Esophagus (tissue), 2 donors: ENCODE measurements at regions not wholly inside any gene's neighbourhood (a gene's known extent, or its start where the extent isn't known, plus 50 kb on each side); places are given as distances from the start of the nearest gene placed in this dataset.
"Not testable (repeated sequence)": the region's sequence is repeated elsewhere in the genome, so short reads cannot be mapped to it uniquely, and the experiment has no call there.

ENCODE experiments used
- H3K27ac ChIP-seq, 2 donors: one replicate each; pipeline ENCODE4 v1.5.1; 2013; ENCODE audit warnings: low read depth in 2 of 2, mild to moderate bottlenecking in 2 of 2, inconsistent platforms in 1 of 2, low read length in 1 of 2, moderate library complexity in 1 of 2
- H3K27me3 ChIP-seq, 2 donors: one replicate each; pipeline ENCODE4 v1.6.1; 2013; ENCODE audit warnings: low read length in 2 of 2, control low read depth in 1 of 2, mild to moderate bottlenecking in 1 of 2; ENCODE audit not compliant: insufficient read depth in 2 of 2, control insufficient read depth in 1 of 2
- H3K36me3 ChIP-seq, 2 donors: one replicate each; pipeline ENCODE4 v1.6.1; 2013; ENCODE audit warnings: low read length in 1 of 2; ENCODE audit not compliant: control insufficient read depth in 2 of 2, insufficient read depth in 2 of 2
- H3K4me1 ChIP-seq, 2 donors: one replicate each; pipeline ENCODE4 v1.6.1; 2013; ENCODE audit warnings: low read length in 1 of 2; ENCODE audit not compliant: control insufficient read depth in 2 of 2, insufficient read depth in 2 of 2
- H3K4me3 ChIP-seq, 2 donors: one replicate each; pipeline ENCODE4 v1.5.1; 2013; ENCODE audit warnings: low read length in 2 of 2, mild to moderate bottlenecking in 2 of 2, low read depth in 1 of 2, moderate library complexity in 1 of 2
- H3K9me3 ChIP-seq, 2 donors: one replicate each; pipeline ENCODE4 v1.6.1; 2013; ENCODE audit warnings: mild to moderate bottlenecking in 2 of 2, low read depth in 1 of 2, low read length in 1 of 2, moderate library complexity in 1 of 2; ENCODE audit not compliant: control insufficient read depth in 2 of 2, insufficient read depth in 1 of 2
- WGBS, 2 donors: extraction: QIAGEN DNeasy Blood & Tissue Kit; methylation state at CpG; one replicate each; pipeline ENCODE4 v1.1.7; 2013; 5-methylcytosine and 5-hydroxymethylcytosine counted together
- donor health status: healthy with polysubstance abuse.
- donor health status: Bipolar disorder and iron deficiency.

DNA sequence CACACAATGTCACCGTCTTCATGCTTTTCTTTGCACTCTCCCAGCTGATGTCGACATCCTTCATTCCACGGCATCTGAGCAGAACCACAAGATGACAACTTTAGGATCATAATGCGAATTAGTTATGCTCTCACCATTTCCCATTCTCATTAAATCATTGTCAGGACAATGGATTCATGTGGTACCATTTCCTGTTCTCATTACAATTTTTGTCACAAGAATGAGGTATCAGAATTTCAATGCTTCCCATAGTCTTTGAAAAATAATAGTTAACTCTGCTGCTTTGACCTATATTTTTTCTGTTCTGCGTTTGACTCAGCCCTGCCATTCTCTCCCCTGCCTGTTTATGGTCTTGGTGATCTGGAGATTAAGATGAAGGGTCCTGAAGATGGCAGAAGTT is 175.7 kb upstream of the MDFIC2 start:
- Histone ChIP-seq H3K27ac (no peak overlapping the region), H3K4me1 (no peaks in the 10 kb centered on the region), H3K27me3 (no peaks in the 10 kb centered on the region), H3K36me3 (no peaks in the 10 kb centered on the region), H3K9me3 (no peaks in the 10 kb centered on the region), H3K4me3 (no peak overlapping the region)
- 74 to 78% methylated on average over 5 of the region's 5 CpGs for whole genome bisulfite sequencing, 2 donors

DNA sequence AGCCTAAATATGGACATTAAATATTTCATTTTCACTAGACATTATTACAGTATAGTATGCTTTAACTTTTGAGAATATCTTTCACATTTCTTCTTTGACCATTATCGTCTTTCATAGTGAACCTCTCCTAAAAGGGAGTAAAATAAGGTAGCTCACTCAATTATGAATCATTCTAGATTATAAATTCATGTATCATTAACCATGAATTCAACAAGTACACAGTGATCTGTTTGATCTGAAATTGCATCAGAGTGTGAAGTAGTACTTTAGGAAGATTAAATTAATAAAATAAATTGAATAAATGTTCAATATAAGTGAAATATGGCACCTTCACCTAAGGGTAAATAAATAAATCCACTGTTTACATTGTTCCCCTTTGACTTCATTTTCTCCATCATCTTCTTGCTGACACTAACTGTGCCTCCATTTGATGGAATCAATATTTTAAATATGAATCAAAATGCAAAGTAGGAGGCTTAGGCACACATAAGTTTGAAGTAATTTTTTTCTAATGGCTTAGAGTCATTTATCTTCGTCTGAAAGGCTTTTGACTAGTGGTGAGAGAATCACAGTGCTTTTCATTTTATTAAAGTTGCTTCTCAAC is 174.1 kb upstream of the MDFIC2 start:
- Histone ChIP-seq H3K36me3 (no peaks in the 10 kb centered on the region), H3K27ac (no peak overlapping the region), H3K4me3 (no peak overlapping the region), H3K4me1 (no peaks in the 10 kb centered on the region), H3K9me3 (no peaks in the 10 kb centered on the region), H3K27me3 (no peaks in the 10 kb centered on the region)
- 49 to 69% methylated on average over 2 of the region's 2 CpGs for WGBS, 2 donors

DNA sequence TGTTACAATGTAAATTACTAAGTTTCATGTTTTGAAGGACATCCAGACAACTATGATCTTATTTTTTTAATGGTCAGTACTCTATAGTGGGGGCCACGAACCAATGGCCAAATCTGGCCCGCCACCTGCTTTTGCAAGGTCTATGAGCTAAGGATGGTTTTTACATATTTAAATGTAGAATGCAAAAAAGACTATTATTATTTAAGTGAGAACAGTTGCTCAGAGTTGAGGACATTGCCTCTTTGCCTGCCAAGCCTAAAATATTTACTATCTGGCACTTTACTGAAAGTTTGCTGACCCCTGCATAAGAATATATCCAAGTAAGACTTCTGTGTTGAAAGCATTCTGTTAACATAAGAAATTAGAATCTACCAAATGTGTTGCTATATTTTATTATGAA is 163.7 kb upstream of the MDFIC2 start:
- Histone ChIP-seq H3K27me3 (no peaks in the 10 kb centered on the region), H3K4me1 (no peaks in the 10 kb centered on the region), H3K4me3 (no peak overlapping the region), H3K36me3 (no peaks in the 10 kb centered on the region), H3K9me3 (no peaks in the 10 kb centered on the region), H3K27ac (no peak overlapping the region)
- 83 to 84% methylated on average over 2 of the region's 2 CpGs for WGBS, 2 donors

DNA sequence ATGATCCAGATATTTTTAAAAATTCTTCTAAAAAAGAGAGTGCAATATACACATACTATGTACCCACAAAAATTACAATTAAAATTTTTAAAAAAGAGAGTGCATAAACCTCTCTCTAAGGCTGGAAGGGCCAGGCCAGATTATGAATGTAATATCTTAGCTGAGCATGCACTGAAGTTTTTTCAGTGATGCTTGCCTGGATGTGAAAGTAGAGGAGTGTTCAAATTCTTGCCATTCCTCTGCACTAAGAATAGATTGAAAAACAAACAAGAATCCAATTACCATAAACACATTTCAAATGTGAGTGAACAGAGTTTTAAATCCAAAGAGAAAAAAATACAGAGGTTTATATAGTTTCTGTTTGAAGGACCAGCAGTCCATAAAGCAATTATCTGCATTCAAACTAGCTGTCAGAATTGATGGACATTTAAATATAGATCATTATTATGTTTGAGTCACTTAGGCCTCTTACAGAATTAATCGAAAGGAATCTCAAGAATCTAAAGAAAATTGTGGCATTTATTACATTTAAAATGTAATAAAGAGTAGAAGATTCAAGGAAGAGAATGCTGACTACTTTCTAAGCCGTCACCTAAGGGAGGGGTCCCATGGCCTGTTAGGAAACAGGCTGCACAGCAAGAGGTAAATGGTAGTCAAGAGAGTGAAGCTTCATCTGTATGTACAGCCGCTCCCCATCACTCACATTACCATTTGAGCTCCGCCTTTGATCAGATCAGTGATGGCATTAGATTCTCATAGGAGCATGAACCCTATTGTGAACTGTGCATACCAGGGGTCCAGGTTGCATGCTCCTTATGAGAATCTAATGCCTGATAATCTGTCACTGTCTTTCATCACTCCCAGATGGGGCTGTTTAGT is 159.3 kb upstream of the MDFIC2 start:
- no peaks in the 10 kb centered on the region for H3K4me1 ChIP-seq
- no peaks in the 10 kb centered on the region for H3K9me3 ChIP-seq
- H3K27ac ChIP-seq: no peak overlapping the region
- WGBS, 2 donors: 83 to 90% methylated on average over 4 of the region's 4 CpGs
- no peaks in the 10 kb centered on the region for H3K36me3 ChIP-seq
- H3K4me3 ChIP-seq: no peak overlapping the region
- H3K27me3 ChIP-seq: no peaks in the 10 kb centered on the region

DNA sequence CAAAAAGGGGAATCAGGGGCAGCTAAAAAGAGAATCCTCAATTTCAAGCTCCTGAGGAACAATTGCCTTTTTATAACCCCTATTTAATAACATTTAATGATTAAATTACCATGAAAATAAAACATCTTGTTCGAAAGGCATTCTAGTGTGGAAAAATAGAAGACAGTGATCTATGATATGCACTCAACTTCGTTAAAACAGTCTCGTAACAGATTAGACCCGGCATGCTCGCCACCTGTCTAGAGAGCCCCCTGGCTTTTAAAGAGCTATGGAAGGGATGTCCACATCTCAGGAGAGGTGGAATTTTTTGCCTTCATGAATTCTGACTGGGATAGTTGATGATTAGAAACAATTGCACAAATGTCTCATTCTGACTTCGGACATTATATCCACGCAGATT is 153.7 kb upstream of the MDFIC2 start:
- WGBS, 2 donors: 85% methylated on average over 7 of the region's 7 CpGs
- Histone ChIP-seq H3K4me3 (no peak overlapping the region), H3K4me1 (no peaks in the 10 kb centered on the region), H3K36me3 (no peaks in the 10 kb centered on the region), H3K9me3 (no peaks in the 10 kb centered on the region), H3K27ac (no peak overlapping the region), H3K27me3 (no peaks in the 10 kb centered on the region)

DNA sequence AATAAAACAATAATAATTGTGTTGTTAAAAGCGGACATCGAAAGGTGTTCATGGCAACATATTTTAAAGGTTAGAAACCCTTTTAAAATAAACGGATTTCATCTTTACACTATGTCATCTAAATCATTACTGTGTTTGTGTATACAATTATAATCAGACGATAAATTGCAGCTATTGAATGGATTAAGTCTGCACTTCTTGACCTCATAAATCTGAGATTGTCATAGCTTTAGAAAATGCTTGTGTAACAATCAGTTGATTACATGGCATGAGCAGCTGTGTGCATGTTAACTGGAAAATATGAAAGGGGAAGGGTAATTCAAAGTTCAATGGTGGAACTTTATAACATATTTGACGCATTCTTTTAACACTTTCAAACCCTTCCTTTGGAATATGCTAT is 152.4 kb upstream of the MDFIC2 start:
- Histone ChIP-seq H3K27ac (no peak overlapping the region), H3K9me3 (peaks cover 0 to 3% of the 10 kb centered on the region in 2 donors), H3K4me3 (no peak overlapping the region), H3K36me3 (no peaks in the 10 kb centered on the region), H3K27me3 (no peaks in the 10 kb centered on the region), H3K4me1 (no peaks in the 10 kb centered on the region)
- WGBS, 2 donors: 64 to 73% methylated on average over 5 of the region's 5 CpGs

DNA sequence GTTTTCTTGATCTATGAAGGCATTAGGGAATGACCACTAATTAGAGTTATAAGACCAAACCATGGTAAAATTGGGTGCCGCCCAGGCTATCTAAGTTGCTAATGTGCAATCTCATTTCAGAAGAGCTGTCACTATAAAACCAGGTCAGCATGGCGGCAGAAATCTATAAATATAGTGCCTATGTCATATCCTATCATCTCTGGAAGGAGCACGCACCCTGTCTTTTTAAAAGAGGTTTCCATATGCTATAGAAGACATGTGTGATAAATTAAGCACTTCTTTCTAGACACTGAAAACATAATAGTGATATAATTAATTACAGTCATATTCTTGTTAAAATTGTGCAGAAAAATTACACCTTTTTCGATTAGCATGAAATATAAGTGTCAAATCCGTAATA is 152.0 kb upstream of the MDFIC2 start:
- Histone ChIP-seq H3K27me3 (no peaks in the 10 kb centered on the region), H3K4me3 (no peak overlapping the region), H3K4me1 (no peaks in the 10 kb centered on the region), H3K27ac (no peak overlapping the region), H3K36me3 (no peaks in the 10 kb centered on the region), H3K9me3 (peaks cover 0 to 3% of the 10 kb centered on the region in 2 donors)
- WGBS, 2 donors: 80 to 84% methylated on average over 5 of the region's 5 CpGs

DNA sequence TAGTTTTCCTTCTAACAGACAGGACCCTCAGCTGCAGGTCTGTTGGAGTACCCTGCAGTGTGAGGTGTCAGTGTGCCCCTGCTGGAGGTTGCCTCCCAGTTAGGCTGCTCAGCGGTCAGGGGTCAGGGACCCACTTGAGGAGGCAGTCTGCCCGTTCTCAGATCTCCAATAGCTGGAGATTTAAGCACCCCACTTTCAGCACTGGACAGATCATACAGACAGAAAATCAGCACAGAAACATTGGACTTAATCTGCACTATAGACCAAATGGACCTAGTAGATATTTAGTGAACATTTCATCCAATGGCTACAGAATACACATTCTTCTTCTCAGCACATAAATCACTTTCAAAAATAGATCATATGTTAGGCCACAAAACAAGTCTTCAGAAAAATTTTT is 137.8 kb upstream of the MDFIC2 start:
- not testable (repeated sequence) for H3K36me3 ChIP-seq, H3K27ac ChIP-seq, H3K4me1 ChIP-seq, H3K9me3 ChIP-seq, H3K27me3 ChIP-seq, H3K4me3 ChIP-seq
- WGBS, 2 donors: 67 to 84% methylated on average over 2 of the region's 2 CpGs

DNA sequence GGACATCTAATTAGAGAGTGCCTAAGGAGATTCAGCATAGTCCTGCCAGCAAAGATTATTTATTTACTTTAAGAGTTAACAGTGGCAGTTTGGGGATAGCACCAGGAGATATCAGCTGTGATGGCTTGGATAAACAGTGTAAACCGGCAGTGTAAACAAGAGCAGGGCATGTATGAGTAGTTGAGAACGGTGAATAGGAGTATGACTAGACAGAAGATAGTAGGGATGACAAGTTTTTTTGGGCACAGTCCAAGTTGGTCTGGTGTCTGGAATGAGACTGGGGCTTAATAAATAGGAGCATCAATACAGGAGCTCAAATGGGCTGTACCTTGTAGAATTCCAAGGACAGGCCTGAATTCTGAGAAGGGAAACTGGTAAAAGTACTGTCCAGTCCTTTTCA is 123.0 kb upstream of the MDFIC2 start:
- WGBS, 2 donors: 40 to 52% methylated on average over 2 of the region's 2 CpGs
- not testable (repeated sequence) for H3K4me3 ChIP-seq, H3K9me3 ChIP-seq, H3K27ac ChIP-seq, H3K27me3 ChIP-seq, H3K4me1 ChIP-seq, H3K36me3 ChIP-seq

DNA sequence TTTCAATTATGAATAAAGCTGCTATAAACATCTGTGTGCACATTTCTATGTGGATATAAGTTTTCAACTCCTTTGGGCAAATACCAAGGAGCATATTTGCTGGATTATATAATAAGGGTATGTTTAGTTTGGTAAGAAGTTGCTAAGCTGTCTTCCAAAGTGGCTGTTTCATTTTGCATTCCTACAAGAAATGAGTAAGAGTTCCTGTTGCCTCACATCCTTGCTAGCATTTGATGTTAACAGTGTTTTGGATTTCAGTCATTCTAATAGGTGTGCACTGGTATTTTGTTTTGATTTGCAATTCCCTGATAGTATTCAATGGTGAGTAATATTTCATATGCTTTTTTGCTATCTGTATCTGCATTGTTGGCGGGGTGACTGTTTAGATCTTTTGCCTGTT is 120.7 kb upstream of the MDFIC2 start:
- H3K36me3 ChIP-seq: no peaks in the 10 kb centered on the region
- no peaks in the 10 kb centered on the region for H3K27me3 ChIP-seq
- H3K4me1 ChIP-seq: no peaks in the 10 kb centered on the region
- no peaks in the 10 kb centered on the region for H3K9me3 ChIP-seq
- 91 to 93% methylated on average over 1 of the region's 1 CpG for WGBS, 2 donors
- no peak overlapping the region for H3K4me3 ChIP-seq
- no peak overlapping the region for H3K27ac ChIP-seq
